HCT116 (cell line): ENCODE measurements at regions not wholly inside any gene's neighbourhood (a gene's known extent, or its start where the extent isn't known, plus 50 kb on each side); places are given as distances from the start of the nearest gene placed in this dataset.

Source experiments
- ATAC-seq: fragments of 200-7000 bp; cut with Tn5 transposase; 2 replicates; pipeline ENCODE4 v1.9.1; 2020; ENCODE audit warnings: mild to moderate bottlenecking, moderate library complexity
- BruUV-seq: library from RNA; stranded (reverse); fragments of 400-500 nt; replicated peaks from 2 replicates; lab custom pipeline; 2021; lab: Mats Ljungman, UMichigan
- CTCF ChIA-PET: fragments of 300-600 bp; sonication (Branson Sonifier 250); formaldehyde crosslinking; loops from one replicate; lab custom pipeline; 2021; ENCODE audit warnings: antibody characterized with exemption; lab: Charles Lee
- POLR2A ChIA-PET: fragments of 300-600, 350-600 bp; sonication (Branson Sonifier 250); formaldehyde crosslinking; loops from one replicate; lab custom pipeline; 2021; ENCODE audit warnings: antibody characterized with exemption; lab: Charles Lee
- RAD21 ChIA-PET, 2 experiments: fragments of 300-600 bp; sonication (Branson Sonifier 250); formaldehyde crosslinking; loops; one replicate each; lab custom pipeline; 2023; ENCODE audit warnings: low total read pairs in 2 of 2; ENCODE audit not compliant: uncharacterized antibody in 2 of 2, unreplicated experiment in 2 of 2, low non-redundant PET in 1 of 2; lab: Charles Lee
- DNase-seq: peaks from one replicate; pipeline ENCODE4 v3.0.0-alpha.2; 2010; ENCODE audit warnings: low read depth, low spot score
- H2AFZ ChIP-seq: fragments of 200-600 bp; shearing (Covaris generic), sonication (generic); 2 replicates; pipeline ENCODE4 v1.6.1; 2017; ENCODE audit warnings: low read depth, mixed run types, mixed read lengths, antibody characterized with exemption, low read length; ENCODE audit not compliant: poor library complexity, severe bottlenecking
- H3K27ac ChIP-seq: 2 replicates; pipeline ENCODE4 v1.5.1; 2012; ENCODE audit warnings: low read depth, low read length
- H3K27me3 ChIP-seq: fragments of 200-600 bp; sonication (generic); 2 replicates; pipeline ENCODE4 v1.6.1; 2016; ENCODE audit warnings: mixed run types, low read length, mixed read lengths; ENCODE audit not compliant: insufficient read depth
- H3K36me3 ChIP-seq, 2 experiments: fragments of 200-500 bp in 1 of 2; fragments of 200-600 bp in 1 of 2; sonication (Bioruptor generic) in 1 of 2; sonication (generic) in 1 of 2; 2 replicates each; pipeline versions ENCODE4 v1.5.1 to v1.6.1; 2014 to 2016; ENCODE audit warnings: low read length in 2 of 2, inconsistent platforms in 1 of 2, mixed read lengths in 1 of 2, mixed run types in 1 of 2; ENCODE audit not compliant: insufficient read depth in 2 of 2, control insufficient read depth in 1 of 2
- H3K4me1 ChIP-seq, 2 experiments: fragments of 200-600 bp in 1 of 2; sonication (generic) in 1 of 2; 2 replicates each; pipeline versions ENCODE4 v1.5.1 to v1.6.1; 2012 to 2017; ENCODE audit warnings: low read length in 2 of 2, inconsistent platforms in 1 of 2, mild to moderate bottlenecking in 1 of 2, mixed read lengths in 1 of 2, mixed run types in 1 of 2, moderate library complexity in 1 of 2; ENCODE audit not compliant: insufficient read depth in 2 of 2, control insufficient read depth in 1 of 2
- H3K4me2 ChIP-seq: fragments of 200-600 bp; sonication (generic); 2 replicates; pipeline ENCODE4 v1.6.1; 2017; ENCODE audit warnings: mixed run types, low read length, mixed read lengths
- H3K4me3 ChIP-seq, 2 experiments: fragments of 200-600 bp in 1 of 2; sonication (generic) in 1 of 2; replicated peaks in 1 of 2; 2 replicates each; pipeline ENCODE4 v1.5.1; 2011 to 2016; ENCODE audit warnings: low read length in 2 of 2, control low read depth in 1 of 2, low read depth in 1 of 2, mild to moderate bottlenecking in 1 of 2, mixed read lengths in 1 of 2, mixed run types in 1 of 2
- H3K79me2 ChIP-seq: fragments of 200-600 bp; sonication (generic); 2 replicates; pipeline ENCODE4 v1.6.1; 2017; ENCODE audit warnings: mild to moderate bottlenecking, mixed run types, low read length, moderate library complexity, mixed read lengths; ENCODE audit not compliant: insufficient read depth
- H3K9ac ChIP-seq: fragments of 200-600 bp; sonication (generic); 2 replicates; pipeline ENCODE4 v1.6.1; 2016; ENCODE audit warnings: low read length, mixed read lengths
- H3K9me2 ChIP-seq: fragments of 200-600 bp; sonication (generic), shearing (Covaris generic); 2 replicates; pipeline ENCODE4 v1.6.1; 2017; ENCODE audit warnings: mixed run types, mild to moderate bottlenecking, moderate library complexity; ENCODE audit not compliant: insufficient read depth
- H3K9me3 ChIP-seq, 2 experiments: fragments of 200-500 bp in 1 of 2; fragments of 200-600 bp in 1 of 2; sonication (Bioruptor generic) in 1 of 2; sonication (generic) in 1 of 2; 2 replicates each; pipeline ENCODE4 v1.6.1; 2014 to 2017; ENCODE audit warnings: low read length in 2 of 2, mixed read lengths in 2 of 2, inconsistent platforms in 1 of 2, low read depth in 1 of 2, mild to moderate bottlenecking in 1 of 2, mixed run types in 1 of 2, moderate library complexity in 1 of 2; ENCODE audit not compliant: control insufficient read depth in 1 of 2, insufficient read depth in 1 of 2
- H4K20me1 ChIP-seq: fragments of 200-600 bp; sonication (generic), shearing (Covaris generic); 2 replicates; pipeline ENCODE4 v1.6.1; 2017; ENCODE audit warnings: mixed run types, mild to moderate bottlenecking, moderate library complexity; ENCODE audit not compliant: insufficient read depth
- ATF3 ChIP-seq: IDR thresholded peaks from 2 replicates; pipeline ENCODE4 v1.6.1; 2012
- CBX3 ChIP-seq: IDR thresholded peaks from 2 replicates; pipeline ENCODE4 v1.6.1; 2012; ENCODE audit warnings: low read depth
- CEBPB ChIP-seq: IDR thresholded peaks from 2 replicates; pipeline ENCODE4 v1.6.1; 2012; ENCODE audit warnings: low read depth
- EGR1 ChIP-seq: IDR thresholded peaks from 2 replicates; pipeline ENCODE4 v1.6.1; 2012; ENCODE audit warnings: low read depth
- ELF1 ChIP-seq: IDR thresholded peaks from 2 replicates; pipeline ENCODE4 v1.6.1; 2012; ENCODE audit warnings: low read depth, borderline replicate concordance
- EZH2 ChIP-seq: fragments of 200-600 bp; sonication (generic); IDR thresholded peaks from 2 replicates; pipeline ENCODE4 v1.6.1; 2017; ENCODE audit warnings: antibody characterized with exemption, mixed run types
- FOSL1 ChIP-seq: IDR thresholded peaks from 2 replicates; pipeline ENCODE4 v1.6.1; 2012; ENCODE audit warnings: low read depth
- JUND ChIP-seq: IDR thresholded peaks from 2 replicates; pipeline ENCODE4 v1.6.1; 2012
- MAX ChIP-seq: IDR thresholded peaks from 2 replicates; pipeline ENCODE4 v1.6.1; 2012
- RAD21 ChIP-seq: IDR thresholded peaks from 2 replicates; pipeline ENCODE4 v1.6.1; 2012; ENCODE audit warnings: low read depth, mild to moderate bottlenecking
- SIN3A ChIP-seq: IDR thresholded peaks from 2 replicates; pipeline ENCODE4 v1.6.1; 2012; ENCODE audit warnings: low read depth
- SP1 ChIP-seq: IDR thresholded peaks from 2 replicates; pipeline ENCODE4 v1.6.1; 2012; ENCODE audit warnings: low read depth
- SRF ChIP-seq: IDR thresholded peaks from 2 replicates; pipeline ENCODE4 v1.6.1; 2012; ENCODE audit warnings: low read depth
- YY1 ChIP-seq: IDR thresholded peaks from 2 replicates; pipeline ENCODE4 v1.6.1; 2011; ENCODE audit warnings: low read length, low read depth, moderate library complexity, mild to moderate bottlenecking; ENCODE audit not compliant: insufficient replicate concordance; ENCODE audit errors: extremely low read depth
- ZBTB33 ChIP-seq: IDR thresholded peaks from 2 replicates; pipeline ENCODE4 v1.6.1; 2011; ENCODE audit warnings: mild to moderate bottlenecking, low read length, moderate library complexity; ENCODE audit not compliant: insufficient replicate concordance; ENCODE audit errors: extremely low read depth
- intact Hi-C: fragments of 100-400 bp; cut with micrococcal nuclease; formaldehyde crosslinking; loops from 2 replicates; pipeline ENCODE4 v1.10.0; 2022
- TF ChIP-seq, protein P1 (sequence below), 3 experiments: fragments of 200-600 bp in 1 of 3; sonication (generic) in 1 of 3; IDR thresholded peaks in 2 of 3; conservative IDR thresholded peaks in 1 of 3; 2 replicates each; pipeline ENCODE4 v1.5.1; 2012 to 2017; ENCODE audit warnings: low read depth in 2 of 3, low read length in 2 of 3, antibody characterized with exemption in 1 of 3, borderline replicate concordance in 1 of 3, control low read depth in 1 of 3, mild to moderate bottlenecking in 1 of 3, mixed read lengths in 1 of 3, mixed run types in 1 of 3, moderate library complexity in 1 of 3; ENCODE audit not compliant: insufficient read depth in 1 of 3

DNA sequence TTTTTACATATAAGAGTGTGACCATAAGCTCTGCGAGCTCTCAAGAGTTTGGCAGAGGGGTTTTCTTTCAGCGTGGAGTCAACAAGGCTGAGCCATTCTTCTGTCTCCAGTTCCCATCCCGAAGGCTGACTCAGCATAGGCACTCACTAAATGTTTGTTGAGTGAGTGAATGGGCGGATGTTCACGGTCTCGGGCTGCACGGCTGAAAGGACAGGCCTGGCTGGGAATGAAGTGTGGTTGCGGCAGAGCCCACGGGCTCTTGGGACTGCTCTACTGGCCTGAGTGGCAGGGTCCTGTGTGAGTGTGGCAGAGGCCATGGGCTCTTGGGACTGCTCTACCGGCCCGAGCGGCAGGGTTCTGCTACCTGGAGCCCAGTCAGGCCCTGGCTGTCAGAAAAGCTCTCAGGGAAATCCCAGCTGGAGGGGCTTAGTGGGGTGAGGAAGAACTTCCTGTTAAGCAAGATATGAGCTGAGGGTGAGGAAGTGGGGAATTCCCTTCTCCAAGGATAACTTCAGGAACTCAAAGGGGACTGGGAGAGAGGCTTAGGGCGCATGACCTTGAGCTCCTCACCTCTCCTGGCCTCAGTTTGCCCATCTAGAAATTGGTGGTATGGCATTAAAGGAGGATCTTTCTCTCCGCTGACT is 56.6 kb upstream of the C1orf174 start:
- Histone ChIP-seq H3K4me3 (no peak overlapping the region), H3K9me3 (no peaks in the 10 kb centered on the region), H3K27ac (no peak overlapping the region), H2AFZ (no peak overlapping the region), H4K20me1 (no peaks in the 10 kb centered on the region), H3K9ac (no peak overlapping the region), H3K36me3 (no peaks in the 10 kb centered on the region), H3K4me2 (no peak overlapping the region), H3K79me2 (no peaks in the 10 kb centered on the region), H3K27me3 (peaks cover 6% of the 10 kb centered on the region; the same call in 1 of the 2 replicates), H3K4me1 (no peaks in the 10 kb centered on the region), H3K9me2 (no peaks in the 10 kb centered on the region)
- ChIA-PET POLR2A (no interaction called here), CTCF (no interaction called here), RAD21 (no interaction called here)
- intact Hi-C loops: no loop called here
- ATAC-seq (no peak), DNase-seq (no peak)
- TF ChIP-seq RAD21 (no peak), FOSL1 (no peak), MAX (no peak), SIN3A (no peak), SP1 (no peak), CBX3 (no peak), SRF (no peak), ELF1 (no peak), EZH2 (no peak), EGR1 (no peak), YY1 (no peak), JUND (no peak), CEBPB (no peak), ATF3 (no peak), ZBTB33 (no peak)
- TF ChIP-seq, protein P1, sequence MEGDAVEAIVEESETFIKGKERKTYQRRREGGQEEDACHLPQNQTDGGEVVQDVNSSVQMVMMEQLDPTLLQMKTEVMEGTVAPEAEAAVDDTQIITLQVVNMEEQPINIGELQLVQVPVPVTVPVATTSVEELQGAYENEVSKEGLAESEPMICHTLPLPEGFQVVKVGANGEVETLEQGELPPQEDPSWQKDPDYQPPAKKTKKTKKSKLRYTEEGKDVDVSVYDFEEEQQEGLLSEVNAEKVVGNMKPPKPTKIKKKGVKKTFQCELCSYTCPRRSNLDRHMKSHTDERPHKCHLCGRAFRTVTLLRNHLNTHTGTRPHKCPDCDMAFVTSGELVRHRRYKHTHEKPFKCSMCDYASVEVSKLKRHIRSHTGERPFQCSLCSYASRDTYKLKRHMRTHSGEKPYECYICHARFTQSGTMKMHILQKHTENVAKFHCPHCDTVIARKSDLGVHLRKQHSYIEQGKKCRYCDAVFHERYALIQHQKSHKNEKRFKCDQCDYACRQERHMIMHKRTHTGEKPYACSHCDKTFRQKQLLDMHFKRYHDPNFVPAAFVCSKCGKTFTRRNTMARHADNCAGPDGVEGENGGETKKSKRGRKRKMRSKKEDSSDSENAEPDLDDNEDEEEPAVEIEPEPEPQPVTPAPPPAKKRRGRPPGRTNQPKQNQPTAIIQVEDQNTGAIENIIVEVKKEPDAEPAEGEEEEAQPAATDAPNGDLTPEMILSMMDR (IDR thresholded peaks at IDR 0.05 in 2 of 3, conservative IDR thresholded peaks at IDR 0.05 in 1 of 3; ENCODE audit: borderline replicate concordance in 1 of 3, insufficient read depth in 1 of 3, low read depth in 2 of 3, low read length in 2 of 3): no peak
- BruUV-seq: no TSS peak
